B cell (primary cell): ENCODE measurements at regions not wholly inside any gene's neighbourhood (a gene's known extent, or its start where the extent isn't known, plus 50 kb on each side); places are given as distances from the start of the nearest gene placed in this dataset.

ENCODE experiments used
- ATAC-seq: fragments of 200-7000 bp; cut with Tn5 transposase; one replicate; pipeline ENCODE4 v1.10.0; 2021; ENCODE audit warnings: low read depth, mild to moderate bottlenecking, moderate number of reproducible peaks, moderate library complexity
- CTCF ChIA-PET: fragments of 350-600 bp; sonication (Branson Sonifier 250); formaldehyde crosslinking; loops from one replicate; lab custom pipeline; 2021; ENCODE audit warnings: antibody characterized with exemption, inconsistent platforms; lab: Charles Lee
- POLR2A ChIA-PET: fragments of 350-600 bp; sonication (Branson Sonifier 250); formaldehyde crosslinking; loops from one replicate; lab custom pipeline; 2021; ENCODE audit warnings: antibody characterized with exemption; lab: Charles Lee
- DNase-seq: peaks from one replicate; pipeline ENCODE4 v3.0.0; 2013
- H2AFZ ChIP-seq: 2 replicates; pipeline ENCODE4 v1.6.1; 2012; ENCODE audit warnings: mild to moderate bottlenecking, low read depth, low read length; ENCODE audit not compliant: insufficient read depth, poor library complexity, severe bottlenecking
- H3K27ac ChIP-seq, 2 donors: 1 replicate in 1 of 2; 2 replicates in 1 of 2; pipeline ENCODE4 v1.5.1; 2012 to 2013; ENCODE audit warnings: low read length in 2 of 2, mild to moderate bottlenecking in 2 of 2, moderate library complexity in 1 of 2
- H3K27me3 ChIP-seq, 4 experiments: fragments of 200-600 bp in 1 of 4; sonication (generic) in 1 of 4; replicated peaks in 1 of 4; 1 replicate in 2 of 4; 2 replicates in 2 of 4; pipeline versions ENCODE4 v1.6.1 to v1.7.0; 2013 to 2016; ENCODE audit warnings: low read length in 3 of 4, mild to moderate bottlenecking in 2 of 4, mixed read lengths in 1 of 4, moderate library complexity in 1 of 4; ENCODE audit not compliant: insufficient read depth in 4 of 4, control insufficient read depth in 3 of 4; ENCODE audit errors: control extremely low read depth in 1 of 4
- H3K36me3 ChIP-seq, 2 experiments: replicated peaks in 1 of 2; 1 replicate in 1 of 2; 2 replicates in 1 of 2; pipeline versions ENCODE4 v1.6.1 to v1.7.1; 2013; ENCODE audit warnings: low read length in 1 of 2; ENCODE audit not compliant: insufficient read depth in 2 of 2, control insufficient read depth in 1 of 2; ENCODE audit errors: control extremely low read depth in 1 of 2, extremely low read depth in 1 of 2
- H3K4me1 ChIP-seq, 2 donors: fragments of 200-600 bp in 1 of 2; sonication (generic) in 1 of 2; 1 replicate in 1 of 2; 2 replicates in 1 of 2; pipeline versions ENCODE4 v1.5.1 to v1.6.1; 2013 to 2017; ENCODE audit warnings: low read length in 2 of 2; ENCODE audit not compliant: control insufficient read depth in 2 of 2, insufficient read depth in 2 of 2
- H3K4me2 ChIP-seq: replicated peaks from 2 replicates; pipeline ENCODE3; 2012; ENCODE audit warnings: mild to moderate bottlenecking, low read depth, low read length; ENCODE audit not compliant: poor library complexity, severe bottlenecking
- H3K4me3 ChIP-seq, 5 experiments: fragments of 200-600 bp in 1 of 5; sonication (generic) in 1 of 5; 1 replicate in 3 of 5; 2 replicates in 2 of 5; pipeline versions ENCODE4 v1.5.1 to v1.7.0; 2011 to 2016; ENCODE audit warnings: low read length in 4 of 5, mild to moderate bottlenecking in 4 of 5, low read depth in 2 of 5, control low read depth in 1 of 5, moderate library complexity in 1 of 5; ENCODE audit not compliant: insufficient read depth in 1 of 5; ENCODE audit errors: control extremely low read depth in 1 of 5, extremely low read depth in 1 of 5
- H3K79me2 ChIP-seq: fragments of 200-600 bp; sonication (generic); one replicate; pipeline ENCODE4 v1.6.0; 2016; ENCODE audit warnings: low read length; ENCODE audit not compliant: control insufficient read depth, insufficient read depth
- H3K9ac ChIP-seq: fragments of 200-600 bp; sonication (generic); 2 replicates; pipeline ENCODE4 v1.6.1; 2017; ENCODE audit warnings: mild to moderate bottlenecking, low read length, moderate library complexity
- H3K9me3 ChIP-seq, 3 donors: one replicate each; pipeline versions ENCODE4 v1.6.1 to v1.7.1; 2013; ENCODE audit warnings: low read length in 2 of 3; ENCODE audit not compliant: control insufficient read depth in 2 of 3, insufficient read depth in 1 of 3; ENCODE audit errors: control extremely low read depth in 1 of 3
- H4K20me1 ChIP-seq: 2 replicates; pipeline ENCODE4 v1.6.0; 2012; ENCODE audit warnings: mild to moderate bottlenecking, low read length; ENCODE audit not compliant: insufficient read depth, control insufficient read depth, poor library complexity, severe bottlenecking
- H3K27ac Mint-ChIP-seq: one replicate; pipeline ENCODE4 v1.8.0; 2021; ENCODE audit warnings: mixed read lengths
- H3K27me3 Mint-ChIP-seq: one replicate; pipeline ENCODE4 v1.8.0; 2021; ENCODE audit warnings: mixed read lengths
- H3K4me1 Mint-ChIP-seq: one replicate; pipeline ENCODE4 v1.8.0; 2021; ENCODE audit warnings: mixed read lengths
- H3K4me3 Mint-ChIP-seq: one replicate; pipeline ENCODE4 v1.8.0; 2021; ENCODE audit warnings: mixed read lengths
- H3K9me3 Mint-ChIP-seq: one replicate; pipeline ENCODE4 v1.8.0; 2022; ENCODE audit warnings: mixed read lengths; ENCODE audit not compliant: insufficient read depth
- EZH2 ChIP-seq: IDR thresholded peaks from 2 replicates; pipeline ENCODE4 v1.6.1; 2012; ENCODE audit warnings: borderline replicate concordance, low read depth, mild to moderate bottlenecking, moderate library complexity, low read length; ENCODE audit not compliant: insufficient read depth, poor library complexity, severe bottlenecking
- WGBS: methylation state at CpG from one replicate; pipeline ENCODE4 v1.1.5; 2013; ENCODE audit warnings: missing lambda C conversion rate; ENCODE audit not compliant: insufficient coverage; 5-methylcytosine and 5-hydroxymethylcytosine counted together
- intact Hi-C: fragments of 100-400 bp; cut with micrococcal nuclease; formaldehyde crosslinking; loops from one replicate; pipeline ENCODE4 v1.10.0; 2022
- TF ChIP-seq, protein P1 (sequence below): fragments of 200-600 bp; IDR thresholded peaks from one replicate; pipeline ENCODE4 v1.8.0; 2022; ENCODE audit warnings: antibody characterized with exemption, mild to moderate bottlenecking

DNA sequence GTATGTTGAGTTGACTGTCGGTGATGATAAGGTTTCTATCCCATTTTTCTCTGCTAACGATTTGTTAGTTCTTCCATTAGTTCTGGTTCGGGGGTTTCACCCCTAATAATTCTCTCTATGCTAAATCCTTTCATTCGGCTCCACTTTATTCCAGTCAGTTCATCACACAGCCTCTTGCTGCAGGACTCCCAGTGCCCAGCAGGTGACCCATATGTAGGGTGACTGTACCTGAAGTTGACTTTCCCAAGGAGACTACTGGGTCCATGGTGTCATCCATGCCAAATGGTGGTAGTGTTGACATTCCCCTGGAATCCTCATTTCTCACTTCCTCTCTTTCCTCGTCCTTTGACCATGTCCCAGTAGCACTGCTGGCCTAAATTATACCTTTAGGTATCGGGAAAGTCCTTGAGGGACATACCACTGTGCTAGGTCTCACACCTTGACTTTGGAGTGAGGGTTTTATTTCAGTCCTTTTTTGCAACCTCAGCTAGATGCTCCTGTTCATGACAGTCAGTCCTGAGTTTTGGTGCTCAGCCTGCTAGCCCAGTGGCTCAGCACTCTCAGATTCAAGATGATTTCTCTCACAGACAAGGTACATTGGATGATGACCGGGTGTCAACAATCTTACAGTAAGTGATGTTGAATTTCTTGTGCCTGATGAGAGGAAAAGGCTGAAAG, 105.1 kb upstream of the ARHGAP24 start:
- DNase-seq (no peak), ATAC-seq (no peak)
- peak overlapping the region; percentile 25 for H3K4me2 ChIP-seq
- H3K9me3 ChIP-seq, result no peaks in the 10 kb centered on the region
- H3K4me3 ChIP-seq, result no peak overlapping the region
- intact Hi-C loops, result loop anchor here (1.0 to 2.0 kb wide), 3 partner anchors 187 to 378 kb away; no protein-coding TSS in a partner anchor
- H3K27ac ChIP-seq, result peak overlapping the region; percentile 39 to 67
- peak overlapping the region; percentile 77 for H3K27ac Mint-ChIP-seq
- no peaks in the 10 kb centered on the region for H4K20me1 ChIP-seq
- H3K4me3 Mint-ChIP-seq, result no peak overlapping the region
- H3K9me3 Mint-ChIP-seq, result no peaks in the 10 kb centered on the region
- no peaks in the 10 kb centered on the region for H3K27me3 ChIP-seq
- WGBS, result 100% methylated on average over 2 of the region's 7 CpGs
- CTCF ChIA-PET, result interaction anchor here (1.0 to 2.9 kb wide), 12 partner anchors 13 to 599 kb away, joined by 3 to 19 read pairs (median 4); partner anchors contain the start of gene ARHGAP24
- no peaks in the 10 kb centered on the region for H3K79me2 ChIP-seq
- H3K9ac ChIP-seq, result no peak overlapping the region
- TF ChIP-seq EZH2, result no peak
- TF ChIP-seq, protein P1, sequence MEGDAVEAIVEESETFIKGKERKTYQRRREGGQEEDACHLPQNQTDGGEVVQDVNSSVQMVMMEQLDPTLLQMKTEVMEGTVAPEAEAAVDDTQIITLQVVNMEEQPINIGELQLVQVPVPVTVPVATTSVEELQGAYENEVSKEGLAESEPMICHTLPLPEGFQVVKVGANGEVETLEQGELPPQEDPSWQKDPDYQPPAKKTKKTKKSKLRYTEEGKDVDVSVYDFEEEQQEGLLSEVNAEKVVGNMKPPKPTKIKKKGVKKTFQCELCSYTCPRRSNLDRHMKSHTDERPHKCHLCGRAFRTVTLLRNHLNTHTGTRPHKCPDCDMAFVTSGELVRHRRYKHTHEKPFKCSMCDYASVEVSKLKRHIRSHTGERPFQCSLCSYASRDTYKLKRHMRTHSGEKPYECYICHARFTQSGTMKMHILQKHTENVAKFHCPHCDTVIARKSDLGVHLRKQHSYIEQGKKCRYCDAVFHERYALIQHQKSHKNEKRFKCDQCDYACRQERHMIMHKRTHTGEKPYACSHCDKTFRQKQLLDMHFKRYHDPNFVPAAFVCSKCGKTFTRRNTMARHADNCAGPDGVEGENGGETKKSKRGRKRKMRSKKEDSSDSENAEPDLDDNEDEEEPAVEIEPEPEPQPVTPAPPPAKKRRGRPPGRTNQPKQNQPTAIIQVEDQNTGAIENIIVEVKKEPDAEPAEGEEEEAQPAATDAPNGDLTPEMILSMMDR, result no peak
- peak overlapping the region; percentile 19 for H2AFZ ChIP-seq
- H3K27me3 Mint-ChIP-seq, result no peaks in the 10 kb centered on the region
- H3K36me3 ChIP-seq, result no peaks in the 10 kb centered on the region
- H3K4me1 Mint-ChIP-seq, result peaks cover 28% of the 10 kb centered on the region
- POLR2A ChIA-PET, result interaction anchor here (1.7 kb wide), 1 partner anchor 106 kb away, joined by 3 read pairs; no protein-coding TSS in a partner anchor
- H3K4me1 ChIP-seq, result peaks cover 24 to 26% of the 10 kb centered on the region in 2 donors

DNA sequence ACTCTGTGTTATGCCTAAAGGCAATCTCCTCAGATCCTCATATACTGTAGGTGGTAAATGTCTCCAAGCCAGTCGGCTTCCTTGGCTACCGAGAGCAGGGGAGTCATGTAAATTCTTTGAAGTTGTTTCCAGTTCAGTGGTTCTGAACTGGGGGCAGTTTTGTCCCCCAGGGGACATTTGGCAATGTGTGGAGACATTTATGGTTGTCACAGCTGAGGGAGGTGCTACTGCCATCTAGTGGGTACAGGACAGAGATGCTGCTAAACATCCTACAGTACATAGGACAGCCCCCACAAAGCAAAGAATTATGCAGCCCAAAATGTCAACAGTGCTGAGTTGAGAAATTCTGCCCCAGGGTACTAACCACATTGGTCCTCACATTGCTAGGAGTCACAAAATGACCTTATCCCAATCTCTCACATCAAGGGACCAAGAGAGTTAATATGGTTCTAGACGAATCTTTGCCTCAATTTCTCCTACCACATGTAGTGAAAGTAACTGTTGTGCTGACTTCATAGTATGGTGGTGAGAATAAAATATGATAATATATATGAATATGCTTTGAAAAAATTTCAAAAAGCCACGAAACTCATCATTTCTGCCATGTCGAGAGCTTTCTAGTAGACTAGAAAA, 104.4 kb upstream of the ARHGAP24 start:
- Mint-ChIP-seq H3K9me3 (no peaks in the 10 kb centered on the region), H3K4me1 (peaks cover 28% of the 10 kb centered on the region), H3K4me3 (peak overlapping the region; percentile 52), H3K27ac (peak overlapping the region; percentile 77), H3K27me3 (no peaks in the 10 kb centered on the region)
- peak; percentile 82 for ATAC-seq
- no peaks in the 10 kb centered on the region for H4K20me1 ChIP-seq
- POLR2A ChIA-PET, result no interaction called here
- intact Hi-C loops, result loop anchor here (1.0 to 2.0 kb wide), 3 partner anchors 186 to 378 kb away; no protein-coding TSS in a partner anchor
- no peaks in the 10 kb centered on the region for H3K9me3 ChIP-seq
- no peak overlapping the region for H3K4me3 ChIP-seq
- peak overlapping the region; percentile 31 to 39 for H3K27ac ChIP-seq
- DNase-seq, result peak; percentile 75
- peak overlapping the region; percentile 25 for H3K4me2 ChIP-seq
- no peak overlapping the region for H3K9ac ChIP-seq
- CTCF ChIA-PET, result interaction anchor here (1.0 to 2.9 kb wide), 4 partner anchors 13 to 377 kb away, joined by 4 to 19 read pairs (median 6); no protein-coding TSS in a partner anchor
- no peaks in the 10 kb centered on the region for H3K36me3 ChIP-seq
- H3K27me3 ChIP-seq, result no peaks in the 10 kb centered on the region
- no peaks in the 10 kb centered on the region for H3K79me2 ChIP-seq
- TF ChIP-seq, protein P1, result peak; percentile 78
- TF ChIP-seq EZH2, result no peak
- WGBS, result 90% methylated on average over 2 of the region's 5 CpGs
- H2AFZ ChIP-seq, result no peak overlapping the region
- peaks cover 24 to 26% of the 10 kb centered on the region in 2 donors for H3K4me1 ChIP-seq
